K562 (cell line): ENCODE measurements at regions not wholly inside any gene's neighbourhood (a gene's known extent, or its start where the extent isn't known, plus 50 kb on each side); places are given as distances from the start of the nearest gene placed in this dataset.

Experiments used
- BRCA1 ChIP-seq, 2 experiments: fragments of 450-650 bp in 1 of 2; sonication (generic) in 1 of 2; formaldehyde crosslinking in 1 of 2; IDR thresholded peaks; 2 replicates each; pipeline versions ENCODE4 v1.5.0 to v1.6.1; 2017 to 2020; ENCODE audit warnings: mild to moderate bottlenecking in 1 of 2, missing genetic modification reagents in 1 of 2
- CBFA2T2 ChIP-seq: fragments of 450-650 bp; conservative IDR thresholded peaks from 2 replicates; pipeline ENCODE4 v1.6.1; 2017; ENCODE audit warnings: mild to moderate bottlenecking
- CBFB ChIP-seq: sonication (generic); formaldehyde crosslinking; IDR thresholded peaks from 2 replicates; pipeline ENCODE4 v1.4.0; 2020; ENCODE audit warnings: mild to moderate bottlenecking, missing genetic modification reagents
- HNRNPH1 ChIP-seq: fragments of 200-400 bp; formaldehyde crosslinking; optimal IDR thresholded peaks from 2 replicates; pipeline ENCODE3; 2017; ENCODE audit warnings: low read depth, mild to moderate bottlenecking, low read length, moderate library complexity
- KAT7 ChIP-seq: sonication (generic); formaldehyde crosslinking; IDR thresholded peaks from 2 replicates; pipeline ENCODE4 v1.8.0; 2022; ENCODE audit warnings: missing genetic modification reagents, mild to moderate bottlenecking, borderline replicate concordance
- MYC ChIP-seq, 2 experiments: fragments of 250-450 bp in 1 of 2; sonication (Bioruptor Pico) in 1 of 2; IDR thresholded peaks; 2 replicates each; pipeline versions ENCODE4 v1.5.1 to v1.6.1; 2012 to 2021; ENCODE audit warnings: low read depth in 2 of 2, borderline replicate concordance in 1 of 2, improper control_type of control experiment in 1 of 2, low read length in 1 of 2, mild to moderate bottlenecking in 1 of 2, moderate library complexity in 1 of 2
- RB1 ChIP-seq: fragments of 450-650 bp; IDR thresholded peaks from 2 replicates; pipeline ENCODE4 v1.6.1; 2017; ENCODE audit warnings: low read depth, mild to moderate bottlenecking
- TCF3 ChIP-seq: sonication (generic); formaldehyde crosslinking; IDR thresholded peaks from 2 replicates; pipeline ENCODE4 v1.4.0; 2020; ENCODE audit warnings: mild to moderate bottlenecking, missing genetic modification reagents
- TFAM ChIP-seq: fragments of 250-450 bp; sonication (Bioruptor Pico); conservative IDR thresholded peaks from 2 replicates; pipeline ENCODE4 v1.5.0; 2021; ENCODE audit warnings: mild to moderate bottlenecking, moderate library complexity
- ZNF274 ChIP-seq: IDR thresholded peaks from 2 replicates; pipeline ENCODE4 v1.6.1; 2011; ENCODE audit warnings: low read depth, mild to moderate bottlenecking, low read length, moderate library complexity, borderline replicate concordance
- ZNF57 ChIP-seq: fragments of 450-650 bp; formaldehyde crosslinking; IDR thresholded peaks from 2 replicates; pipeline ENCODE4 v1.4.0; 2020; ENCODE audit warnings: mild to moderate bottlenecking, moderate library complexity
- ZNF780A ChIP-seq: fragments of 250-450 bp; sonication (Bioruptor Pico); IDR thresholded peaks from 2 replicates; pipeline ENCODE4 v1.5.0; 2021; ENCODE audit warnings: mild to moderate bottlenecking
- TF ChIP-seq, protein P1 (sequence below), 3 experiments: IDR thresholded peaks in 2 of 3; conservative IDR thresholded peaks in 1 of 3; 2 replicates each; pipeline ENCODE4 v1.5.1; 2011 to 2012; ENCODE audit warnings: low read length in 3 of 3, mild to moderate bottlenecking in 3 of 3, control low read depth in 2 of 3, improper control_type of control experiment in 1 of 3, inconsistent platforms in 1 of 3, low read depth in 1 of 3, mixed read lengths in 1 of 3, moderate library complexity in 1 of 3; ENCODE audit not compliant: insufficient read depth in 2 of 3
- TF ChIP-seq, protein P2 (sequence below): IDR thresholded peaks from 2 replicates; pipeline ENCODE4 v1.6.1; 2016; ENCODE audit warnings: missing genetic modification characterization, missing compliant biosample characterization
- TF ChIP-seq, protein P3 (sequence below): fragments of 250-450 bp; sonication (Bioruptor Pico); IDR thresholded peaks from 2 replicates; pipeline ENCODE4 v1.4.0; 2020; ENCODE audit warnings: borderline replicate concordance
- TF ChIP-seq, protein P4 (sequence below), 2 experiments: fragments of 450-650 bp; conservative IDR thresholded peaks; 2 replicates each; pipeline ENCODE4 v1.6.1; 2017; ENCODE audit warnings: mild to moderate bottlenecking in 2 of 2, moderate library complexity in 2 of 2
- TF ChIP-seq, protein P5 (sequence below): fragments of 250-450 bp; sonication (Bioruptor Pico); IDR thresholded peaks from 2 replicates; pipeline ENCODE4 v1.8.0; 2022; ENCODE audit warnings: moderate library complexity, mild to moderate bottlenecking, inconsistent platforms

DNA sequence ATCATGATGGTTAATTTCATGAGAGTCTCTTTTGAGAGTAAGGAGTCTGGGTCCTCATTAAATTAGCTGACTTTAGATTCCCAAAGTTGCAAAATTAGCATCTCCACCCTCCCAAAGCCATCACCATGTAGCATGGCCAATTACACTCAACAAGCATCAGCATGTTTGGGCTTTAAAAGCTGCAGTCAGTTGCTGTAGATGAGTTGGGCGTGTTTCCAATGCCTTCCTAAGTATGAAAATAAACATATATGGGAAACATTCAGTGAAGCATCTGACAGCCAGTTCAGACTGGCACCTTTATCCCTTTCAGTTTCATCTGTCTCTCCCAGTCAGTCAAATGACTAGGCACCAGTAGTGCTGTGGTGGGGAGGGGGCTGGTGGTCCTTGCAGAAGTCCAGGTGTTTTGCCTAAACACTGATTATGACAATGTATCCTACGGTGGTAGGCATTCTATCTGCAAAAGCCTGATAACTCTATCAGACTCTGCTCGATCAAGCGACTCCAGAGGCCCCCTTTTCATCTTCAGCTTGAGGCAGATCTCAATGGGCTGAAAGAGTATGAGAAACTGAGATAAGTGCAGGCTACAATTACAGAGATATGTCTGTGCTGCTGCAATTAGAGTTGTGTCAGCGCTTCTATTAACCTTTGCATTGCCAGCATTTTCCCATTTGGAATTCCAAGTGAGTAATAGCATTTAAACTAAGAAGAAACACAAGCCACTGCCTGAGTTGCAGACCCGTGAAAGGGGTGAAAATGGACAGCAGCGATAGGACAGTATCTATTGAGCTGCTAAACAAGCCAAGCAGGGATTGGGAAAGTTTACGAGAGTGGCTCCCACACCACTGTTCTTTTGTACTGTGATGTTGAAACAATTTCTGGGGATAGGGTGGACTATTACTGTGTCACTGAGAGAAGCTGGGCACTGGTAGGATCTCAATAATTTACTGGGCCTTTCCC, 67.3 kb upstream of the SPOPL start (continued):
- TF ChIP-seq CBFB (CRISPR knock-in tag) (no peak), ZNF274 (peak; percentile 47; the same call in 1 of the 2 replicates), HNRNPH1 (no peak), MYC (IDR thresholded peaks at IDR 0.05; ENCODE audit: low read depth, low read length) (no peak), MYC (CRISPR knock-in tag; IDR thresholded peaks at IDR 0.05; ENCODE audit: borderline replicate concordance, low read depth) (no peak), BRCA1 (IDR thresholded peaks at IDR 0.05) (no peak), BRCA1 (CRISPR knock-in tag; IDR thresholded peaks at IDR 0.05) (no peak), TFAM (CRISPR knock-in tag) (no peak), ZNF780A (CRISPR knock-in tag) (no peak), KAT7 (CRISPR knock-in tag) (no peak), ZNF57 (CRISPR knock-in tag) (no peak), TCF3 (CRISPR knock-in tag) (peak; percentile 67), CBFA2T2 (peak; percentile 90), RB1 (no peak)
- TF ChIP-seq, protein P1, sequence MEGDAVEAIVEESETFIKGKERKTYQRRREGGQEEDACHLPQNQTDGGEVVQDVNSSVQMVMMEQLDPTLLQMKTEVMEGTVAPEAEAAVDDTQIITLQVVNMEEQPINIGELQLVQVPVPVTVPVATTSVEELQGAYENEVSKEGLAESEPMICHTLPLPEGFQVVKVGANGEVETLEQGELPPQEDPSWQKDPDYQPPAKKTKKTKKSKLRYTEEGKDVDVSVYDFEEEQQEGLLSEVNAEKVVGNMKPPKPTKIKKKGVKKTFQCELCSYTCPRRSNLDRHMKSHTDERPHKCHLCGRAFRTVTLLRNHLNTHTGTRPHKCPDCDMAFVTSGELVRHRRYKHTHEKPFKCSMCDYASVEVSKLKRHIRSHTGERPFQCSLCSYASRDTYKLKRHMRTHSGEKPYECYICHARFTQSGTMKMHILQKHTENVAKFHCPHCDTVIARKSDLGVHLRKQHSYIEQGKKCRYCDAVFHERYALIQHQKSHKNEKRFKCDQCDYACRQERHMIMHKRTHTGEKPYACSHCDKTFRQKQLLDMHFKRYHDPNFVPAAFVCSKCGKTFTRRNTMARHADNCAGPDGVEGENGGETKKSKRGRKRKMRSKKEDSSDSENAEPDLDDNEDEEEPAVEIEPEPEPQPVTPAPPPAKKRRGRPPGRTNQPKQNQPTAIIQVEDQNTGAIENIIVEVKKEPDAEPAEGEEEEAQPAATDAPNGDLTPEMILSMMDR (IDR thresholded peaks at IDR 0.05 in 2 of 3, conservative IDR thresholded peaks at IDR 0.05 in 1 of 3; ENCODE audit: insufficient read depth in 2 of 3, low read depth in 1 of 3, low read length in 3 of 3), result no peak
- TF ChIP-seq, protein P2, sequence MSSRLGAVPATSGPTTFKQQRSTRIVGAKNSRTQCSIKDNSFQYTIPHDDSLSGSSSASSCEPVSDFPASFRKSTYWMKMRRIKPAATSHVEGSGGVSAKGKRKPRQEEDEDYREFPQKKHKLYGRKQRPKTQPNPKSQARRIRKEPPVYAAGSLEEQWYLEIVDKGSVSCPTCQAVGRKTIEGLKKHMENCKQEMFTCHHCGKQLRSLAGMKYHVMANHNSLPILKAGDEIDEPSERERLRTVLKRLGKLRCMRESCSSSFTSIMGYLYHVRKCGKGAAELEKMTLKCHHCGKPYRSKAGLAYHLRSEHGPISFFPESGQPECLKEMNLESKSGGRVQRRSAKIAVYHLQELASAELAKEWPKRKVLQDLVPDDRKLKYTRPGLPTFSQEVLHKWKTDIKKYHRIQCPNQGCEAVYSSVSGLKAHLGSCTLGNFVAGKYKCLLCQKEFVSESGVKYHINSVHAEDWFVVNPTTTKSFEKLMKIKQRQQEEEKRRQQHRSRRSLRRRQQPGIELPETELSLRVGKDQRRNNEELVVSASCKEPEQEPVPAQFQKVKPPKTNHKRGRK (tag), result no peak
- TF ChIP-seq, protein P3, sequence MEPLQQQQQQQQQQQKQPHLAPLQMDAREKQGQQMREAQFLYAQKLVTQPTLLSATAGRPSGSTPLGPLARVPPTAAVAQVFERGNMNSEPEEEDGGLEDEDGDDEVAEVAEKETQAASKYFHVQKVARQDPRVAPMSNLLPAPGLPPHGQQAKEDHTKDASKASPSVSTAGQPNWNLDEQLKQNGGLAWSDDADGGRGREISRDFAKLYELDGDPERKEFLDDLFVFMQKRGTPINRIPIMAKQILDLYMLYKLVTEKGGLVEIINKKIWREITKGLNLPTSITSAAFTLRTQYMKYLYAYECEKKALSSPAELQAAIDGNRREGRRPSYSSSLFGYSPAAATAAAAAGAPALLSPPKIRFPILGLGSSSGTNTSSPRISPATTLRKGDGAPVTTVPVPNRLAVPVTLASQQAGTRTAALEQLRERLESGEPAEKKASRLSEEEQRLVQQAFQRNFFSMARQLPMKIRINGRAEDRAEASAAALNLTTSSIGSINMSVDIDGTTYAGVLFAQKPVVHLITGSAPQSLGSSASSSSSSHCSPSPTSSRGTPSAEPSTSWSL, result no peak
- TF ChIP-seq, protein P4, sequence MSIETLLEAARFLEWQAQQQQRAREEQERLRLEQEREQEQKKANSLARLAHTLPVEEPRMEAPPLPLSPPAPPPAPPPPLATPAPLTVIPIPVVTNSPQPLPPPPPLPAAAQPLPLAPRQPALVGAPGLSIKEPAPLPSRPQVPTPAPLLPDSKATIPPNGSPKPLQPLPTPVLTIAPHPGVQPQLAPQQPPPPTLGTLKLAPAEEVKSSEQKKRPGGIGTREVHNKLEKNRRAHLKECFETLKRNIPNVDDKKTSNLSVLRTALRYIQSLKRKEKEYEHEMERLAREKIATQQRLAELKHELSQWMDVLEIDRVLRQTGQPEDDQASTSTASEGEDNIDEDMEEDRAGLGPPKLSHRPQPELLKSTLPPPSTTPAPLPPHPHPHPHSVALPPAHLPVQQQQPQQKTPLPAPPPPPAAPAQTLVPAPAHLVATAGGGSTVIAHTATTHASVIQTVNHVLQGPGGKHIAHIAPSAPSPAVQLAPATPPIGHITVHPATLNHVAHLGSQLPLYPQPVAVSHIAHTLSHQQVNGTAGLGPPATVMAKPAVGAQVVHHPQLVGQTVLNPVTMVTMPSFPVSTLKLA (conservative IDR thresholded peaks at IDR 0.05), result no peak
- TF ChIP-seq, protein P5, sequence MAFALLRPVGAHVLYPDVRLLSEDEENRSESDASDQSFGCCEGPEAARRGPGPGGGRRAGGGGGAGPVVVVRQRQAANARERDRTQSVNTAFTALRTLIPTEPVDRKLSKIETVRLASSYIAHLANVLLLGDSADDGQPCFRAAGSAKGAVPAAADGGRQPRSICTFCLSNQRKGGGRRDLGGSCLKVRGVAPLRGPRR (CRISPR knock-in tag), result no peak
